ENCODE measurements at regions not wholly inside any gene's neighbourhood (a gene's known extent, or its start where the extent isn't known, plus 50 kb on each side); places are given as distances from the start of the nearest gene placed in this dataset.

DNA sequence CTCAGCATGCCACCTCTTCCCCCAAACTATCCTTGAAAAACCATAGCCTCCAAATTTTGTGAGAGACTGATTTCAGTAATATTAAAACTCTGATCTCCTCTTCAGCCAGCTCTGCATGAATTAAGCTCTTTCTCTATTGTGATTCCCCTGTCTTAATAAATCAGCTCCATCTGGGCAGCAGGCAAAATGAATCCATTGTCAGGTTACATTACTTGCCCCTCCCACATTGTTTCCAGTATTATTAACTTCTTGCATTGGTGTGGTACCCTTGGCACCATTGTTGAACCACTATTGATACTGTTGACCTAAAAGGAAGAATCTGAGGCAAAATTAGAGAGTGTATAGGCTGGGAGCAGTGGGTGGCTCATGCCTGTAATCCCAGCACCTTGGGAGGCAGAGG is 512.2 kb upstream of the VRK2 start:
- TF ChIP-seq POLR2AphosphoS5 (IDR thresholded peaks at IDR 0.05; ENCODE audit: low read depth, low read length) (no peak), TCF7L2 (IDR thresholded peaks at IDR 0.05; ENCODE audit: low read depth, low read length) (no peak)

Measured in Panc1 (cell line).